Ishikawa (cell line): ENCODE measurements at regions not wholly inside any gene's neighbourhood (a gene's known extent, or its start where the extent isn't known, plus 50 kb on each side); places are given as distances from the start of the nearest gene placed in this dataset.
A peak's percentile ranks its signal among the peaks of the same experiment; 100 is the strongest.

Experiments
- CEBPB ChIP-seq: IDR thresholded peaks from 2 replicates; pipeline ENCODE4 v1.6.1; 2012
- CREB1 ChIP-seq: IDR thresholded peaks from 2 replicates; pipeline ENCODE4 v1.6.1; 2012; ENCODE audit warnings: low read depth
- EGR1 ChIP-seq: IDR thresholded peaks from 2 replicates; pipeline ENCODE4 v1.6.1; 2012
- EP300 ChIP-seq: IDR thresholded peaks from 2 replicates; pipeline ENCODE4 v1.6.1; 2012; ENCODE audit warnings: borderline replicate concordance
- FOXM1 ChIP-seq: IDR thresholded peaks from 2 replicates; pipeline ENCODE4 v1.6.1; 2012; ENCODE audit warnings: low read depth, borderline replicate concordance
- NFIC ChIP-seq: IDR thresholded peaks from 2 replicates; pipeline ENCODE4 v1.6.1; 2012
- RAD21 ChIP-seq: IDR thresholded peaks from 2 replicates; pipeline ENCODE4 v1.6.1; 2012; ENCODE audit warnings: low read depth
- TAF1 ChIP-seq: IDR thresholded peaks from 2 replicates; pipeline ENCODE4 v1.6.1; 2012; ENCODE audit warnings: low read depth, mild to moderate bottlenecking
- TCF12 ChIP-seq: IDR thresholded peaks from 2 replicates; pipeline ENCODE4 v1.6.1; 2012; ENCODE audit warnings: low read depth
- TEAD4 ChIP-seq: IDR thresholded peaks from 2 replicates; pipeline ENCODE4 v1.6.1; 2012
- YY1 ChIP-seq: IDR thresholded peaks from 2 replicates; pipeline ENCODE4 v1.6.1; 2012; ENCODE audit warnings: low read depth
- ZBTB7A ChIP-seq: IDR thresholded peaks from 2 replicates; pipeline ENCODE4 v1.6.1; 2012; ENCODE audit warnings: low read depth
- TF ChIP-seq, protein P1 (sequence below): IDR thresholded peaks from 2 replicates; pipeline ENCODE4 v1.6.1; 2012
- TF ChIP-seq, protein P2 (sequence below): IDR thresholded peaks from 2 replicates; pipeline ENCODE4 v1.6.1; 2012; ENCODE audit warnings: low read depth, mild to moderate bottlenecking
- TF ChIP-seq, protein P3 (sequence below): IDR thresholded peaks from 2 replicates; pipeline ENCODE4 v1.6.1; 2012

DNA sequence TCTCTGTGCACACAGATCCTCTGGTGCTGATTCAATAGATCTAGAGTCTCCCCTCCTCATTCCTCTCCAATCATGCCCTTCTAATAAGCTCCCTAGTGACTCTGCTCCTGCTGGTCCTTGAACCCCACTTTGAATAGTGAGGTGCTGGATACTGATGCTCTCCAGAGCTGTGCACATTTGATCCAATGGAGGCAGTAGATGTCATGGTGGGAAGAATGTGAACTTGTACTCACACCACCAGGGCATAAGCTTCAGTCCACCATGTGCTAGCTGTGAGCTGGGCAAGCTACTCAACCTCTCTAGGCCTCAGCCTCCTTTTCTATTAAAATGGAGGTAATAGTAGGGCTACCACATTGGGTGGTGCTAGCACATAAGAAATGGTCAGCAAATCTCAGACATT, 241.1 kb downstream of the SPATA18 start:
- TF ChIP-seq EGR1, result no peak
- TF ChIP-seq CEBPB, result no peak
- TF ChIP-seq TCF12, result no peak
- TF ChIP-seq EP300, result no peak
- TF ChIP-seq ZBTB7A, result no peak
- TF ChIP-seq, protein P1, sequence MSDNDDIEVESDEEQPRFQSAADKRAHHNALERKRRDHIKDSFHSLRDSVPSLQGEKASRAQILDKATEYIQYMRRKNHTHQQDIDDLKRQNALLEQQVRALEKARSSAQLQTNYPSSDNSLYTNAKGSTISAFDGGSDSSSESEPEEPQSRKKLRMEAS, result no peak
- no peak for TF ChIP-seq YY1

DNA sequence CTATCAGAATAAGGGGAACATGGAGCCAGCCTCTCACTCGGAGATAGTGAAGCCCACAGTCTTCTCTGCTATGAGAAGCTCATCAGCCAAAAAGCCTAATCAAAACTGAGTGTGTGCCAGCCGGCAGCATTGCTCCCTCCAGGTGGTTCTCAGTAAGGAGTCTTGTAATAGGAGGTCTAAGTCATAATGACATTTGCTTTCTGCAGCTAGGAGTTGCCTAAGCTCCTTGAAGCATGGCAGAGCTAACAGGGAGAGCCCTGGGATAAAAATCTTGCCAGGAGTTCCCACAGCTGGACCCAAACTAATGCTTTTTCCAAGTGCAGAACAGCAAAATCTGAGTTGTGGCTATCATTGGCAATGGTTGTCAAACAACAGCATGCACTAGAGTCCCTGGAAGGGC, 245.2 kb downstream of the SPATA18 start:
- TF ChIP-seq FOXM1 (no peak), EP300 (0 out of 2 replicates have a peak, but pooled peaks have one; percentile 14), NFIC (peak; percentile 26), RAD21 (no peak)

DNA sequence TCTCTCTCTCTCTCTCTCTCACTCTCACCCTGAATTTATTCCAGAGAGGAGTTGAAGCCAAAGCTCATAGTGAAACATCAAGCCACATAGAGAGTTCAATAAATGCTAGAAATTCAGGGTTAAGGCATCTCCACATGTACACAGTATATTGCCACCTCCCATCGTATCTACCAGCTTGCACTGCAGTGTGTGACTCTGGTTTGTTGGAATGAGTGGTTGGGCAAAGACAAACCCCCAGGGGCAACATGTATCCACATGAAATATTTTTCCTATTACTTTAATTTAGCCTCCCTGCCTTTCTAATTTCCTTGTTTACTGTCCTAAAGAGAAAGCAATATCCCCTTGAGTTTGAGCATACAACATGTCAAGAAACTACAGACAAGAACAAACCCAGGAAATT, 247.3 kb downstream of the SPATA18 start:
- no peak for TF ChIP-seq TCF12
- TF ChIP-seq FOXM1, result no peak
- no peak for TF ChIP-seq YY1
- TF ChIP-seq TAF1, result no peak
- no peak for TF ChIP-seq NFIC
- TF ChIP-seq CEBPB, result no peak
- no peak for TF ChIP-seq EGR1
- TF ChIP-seq, protein P2, sequence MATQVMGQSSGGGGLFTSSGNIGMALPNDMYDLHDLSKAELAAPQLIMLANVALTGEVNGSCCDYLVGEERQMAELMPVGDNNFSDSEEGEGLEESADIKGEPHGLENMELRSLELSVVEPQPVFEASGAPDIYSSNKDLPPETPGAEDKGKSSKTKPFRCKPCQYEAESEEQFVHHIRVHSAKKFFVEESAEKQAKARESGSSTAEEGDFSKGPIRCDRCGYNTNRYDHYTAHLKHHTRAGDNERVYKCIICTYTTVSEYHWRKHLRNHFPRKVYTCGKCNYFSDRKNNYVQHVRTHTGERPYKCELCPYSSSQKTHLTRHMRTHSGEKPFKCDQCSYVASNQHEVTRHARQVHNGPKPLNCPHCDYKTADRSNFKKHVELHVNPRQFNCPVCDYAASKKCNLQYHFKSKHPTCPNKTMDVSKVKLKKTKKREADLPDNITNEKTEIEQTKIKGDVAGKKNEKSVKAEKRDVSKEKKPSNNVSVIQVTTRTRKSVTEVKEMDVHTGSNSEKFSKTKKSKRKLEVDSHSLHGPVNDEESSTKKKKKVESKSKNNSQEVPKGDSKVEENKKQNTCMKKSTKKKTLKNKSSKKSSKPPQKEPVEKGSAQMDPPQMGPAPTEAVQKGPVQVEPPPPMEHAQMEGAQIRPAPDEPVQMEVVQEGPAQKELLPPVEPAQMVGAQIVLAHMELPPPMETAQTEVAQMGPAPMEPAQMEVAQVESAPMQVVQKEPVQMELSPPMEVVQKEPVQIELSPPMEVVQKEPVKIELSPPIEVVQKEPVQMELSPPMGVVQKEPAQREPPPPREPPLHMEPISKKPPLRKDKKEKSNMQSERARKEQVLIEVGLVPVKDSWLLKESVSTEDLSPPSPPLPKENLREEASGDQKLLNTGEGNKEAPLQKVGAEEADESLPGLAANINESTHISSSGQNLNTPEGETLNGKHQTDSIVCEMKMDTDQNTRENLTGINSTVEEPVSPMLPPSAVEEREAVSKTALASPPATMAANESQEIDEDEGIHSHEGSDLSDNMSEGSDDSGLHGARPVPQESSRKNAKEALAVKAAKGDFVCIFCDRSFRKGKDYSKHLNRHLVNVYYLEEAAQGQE, result no peak
- TF ChIP-seq, protein P1, result no peak

DNA sequence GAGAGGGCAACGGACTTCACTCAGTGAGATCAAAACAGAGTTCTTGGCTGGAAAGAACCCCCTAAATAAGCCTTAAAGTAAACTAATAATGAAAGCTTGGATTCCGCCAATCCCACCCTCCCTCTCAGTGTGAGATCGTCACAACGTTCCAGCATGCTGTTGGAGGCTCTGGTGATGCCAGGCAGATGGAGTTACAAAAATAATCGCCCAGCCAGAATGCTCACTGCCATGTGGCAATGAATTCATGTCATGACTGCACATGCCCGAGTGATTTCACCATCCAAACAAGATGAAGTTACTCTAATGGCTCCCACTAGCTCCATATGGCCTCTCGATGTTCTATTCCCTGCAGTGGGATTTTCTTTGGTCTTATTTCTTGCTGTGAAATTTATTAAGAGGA, 248.0 kb downstream of the SPATA18 start:
- TF ChIP-seq FOXM1 (no peak), EGR1 (no peak), CREB1 (no peak)

DNA sequence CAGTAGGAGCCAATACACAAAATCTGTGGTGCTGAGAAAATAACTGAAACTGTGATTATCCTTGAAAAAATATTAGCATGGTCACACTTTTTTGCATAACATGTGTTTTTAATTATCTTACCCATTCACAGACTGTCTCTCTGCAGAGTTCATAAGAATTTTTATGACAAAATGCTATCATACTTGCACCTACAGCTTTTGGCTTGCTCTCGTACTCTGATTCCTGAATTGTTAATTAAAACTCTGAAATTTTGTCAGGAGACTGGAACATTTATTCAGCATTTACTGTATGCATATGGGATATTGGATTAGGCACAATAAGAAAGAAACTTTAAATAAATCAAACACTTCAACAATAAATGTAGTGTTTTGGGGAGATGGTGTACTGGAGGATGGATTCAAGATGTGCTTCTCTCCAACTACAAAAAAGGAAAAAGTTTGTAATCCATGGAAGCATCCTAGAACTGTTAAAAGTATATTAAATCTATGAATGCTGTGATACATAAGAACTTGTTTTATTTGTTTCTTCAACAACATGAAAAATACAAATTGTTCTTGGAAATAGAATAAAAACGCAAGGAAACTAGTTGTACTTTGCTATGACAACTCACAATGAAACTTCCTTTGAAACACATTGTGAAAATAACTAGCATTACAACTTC, 260.5 kb downstream of the SPATA18 start:
- TF ChIP-seq NFIC, result no peak
- no peak for TF ChIP-seq CREB1
- TF ChIP-seq RAD21, result no peak
- no peak for TF ChIP-seq TCF12
- TF ChIP-seq, protein P1, result no peak

DNA sequence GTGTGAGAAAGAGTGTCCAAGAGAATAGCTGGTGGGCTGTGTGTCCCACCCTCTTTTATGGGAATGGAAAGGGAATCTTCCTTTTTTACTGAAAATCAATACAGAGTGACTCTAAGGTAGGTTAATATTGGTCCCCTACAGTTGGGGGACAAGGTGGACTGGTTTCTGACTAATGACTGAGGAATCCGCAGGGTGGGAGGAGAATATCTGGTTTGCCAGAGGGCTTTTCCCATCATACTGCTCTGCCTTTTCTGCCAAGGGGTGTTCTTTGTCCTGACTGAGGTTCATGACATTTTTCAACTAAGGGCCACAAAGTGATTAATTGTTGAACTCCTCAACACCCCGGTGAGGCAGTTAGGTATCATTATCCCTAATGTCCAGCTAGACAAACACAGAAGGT, 261.6 kb downstream of the SPATA18 start:
- TF ChIP-seq CEBPB (no peak), EGR1 (no peak), TAF1 (no peak), CREB1 (no peak), YY1 (no peak), EP300 (no peak), TCF12 (no peak), RAD21 (no peak), TEAD4 (peak; percentile 58; the same call in 1 of the 2 replicates), NFIC (peak; percentile 26; the same call in 1 of the 2 replicates), FOXM1 (no peak), ZBTB7A (0 out of 2 replicates have a peak, but pooled peaks have one; percentile 29)
- TF ChIP-seq, protein P2, result no peak
- TF ChIP-seq, protein P3, sequence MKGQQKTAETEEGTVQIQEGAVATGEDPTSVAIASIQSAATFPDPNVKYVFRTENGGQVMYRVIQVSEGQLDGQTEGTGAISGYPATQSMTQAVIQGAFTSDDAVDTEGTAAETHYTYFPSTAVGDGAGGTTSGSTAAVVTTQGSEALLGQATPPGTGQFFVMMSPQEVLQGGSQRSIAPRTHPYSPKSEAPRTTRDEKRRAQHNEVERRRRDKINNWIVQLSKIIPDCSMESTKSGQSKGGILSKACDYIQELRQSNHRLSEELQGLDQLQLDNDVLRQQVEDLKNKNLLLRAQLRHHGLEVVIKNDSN, result no peak
- TF ChIP-seq, protein P1, result no peak

DNA sequence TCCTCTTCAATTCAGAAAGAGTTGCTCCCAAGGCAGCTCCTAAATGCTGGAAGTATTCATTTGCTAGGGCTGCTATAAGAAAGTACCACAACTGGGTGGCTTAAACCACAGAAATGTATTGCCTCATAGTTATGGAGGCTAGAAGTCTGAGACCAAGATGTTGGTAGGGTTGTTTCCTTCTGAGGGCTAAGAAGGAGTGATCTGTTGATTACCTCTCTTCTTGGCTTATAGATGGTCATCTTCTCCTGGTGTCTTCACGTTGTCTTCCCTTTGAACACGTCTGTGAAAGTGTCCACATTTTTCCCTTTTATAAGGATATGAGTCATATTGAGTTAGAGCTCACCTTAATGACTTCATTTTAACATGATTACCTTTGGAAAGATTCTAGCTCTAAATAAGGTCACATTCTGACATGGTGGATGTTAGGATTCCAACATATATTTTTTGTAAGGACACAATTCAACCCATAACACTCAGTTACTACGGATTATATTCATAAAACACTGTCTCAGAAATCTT, 266.3 kb downstream of the SPATA18 start:
- TF ChIP-seq EP300 (no peak), RAD21 (no peak), TAF1 (no peak), YY1 (no peak), FOXM1 (no peak), ZBTB7A (no peak), CREB1 (no peak), EGR1 (no peak)
- TF ChIP-seq, protein P1, result no peak
- TF ChIP-seq, protein P3, result no peak
